Prostate gland (tissue), 2 donors: ENCODE measurements at regions not wholly inside any gene's neighbourhood (a gene's known extent, or its start where the extent isn't known, plus 50 kb on each side); places are given as distances from the start of the nearest gene placed in this dataset.

Experiments
- DNase-seq: peaks from one replicate; pipeline ENCODE4 v3.0.0-alpha.2; 2019; ENCODE audit warnings: low spot score
- H3K27ac ChIP-seq, 2 donors: fragments of 200-600 bp; sonication (generic); 2 replicates each; pipeline ENCODE4 v1.5.1; 2017 to 2019
- H3K27me3 ChIP-seq: fragments of 200-600 bp; sonication (generic); replicated peaks from 2 replicates; pipeline ENCODE4 v1.5.1; 2019; ENCODE audit not compliant: insufficient read depth
- H3K36me3 ChIP-seq, 2 donors: fragments of 200-600 bp; sonication (generic); 1 replicate in 1 of 2; 2 replicates in 1 of 2; pipeline versions ENCODE4 v1.5.1 to v1.8.1; 2017 to 2019
- H3K4me1 ChIP-seq: fragments of 200-600 bp; sonication (generic); replicated peaks from 2 replicates; pipeline ENCODE4 v1.5.1; 2019
- H3K4me3 ChIP-seq, 2 donors: fragments of 200-600 bp; sonication (generic); 2 replicates each; pipeline ENCODE4 v1.5.1; 2017 to 2019
- H3K9me3 ChIP-seq: fragments of 200-600 bp; sonication (generic); 2 replicates; pipeline ENCODE4 v1.5.1; 2017
- POLR2A ChIP-seq: fragments of 450-650 bp; IDR thresholded peaks from one replicate; pipeline ENCODE4 v1.6.1; 2016; ENCODE audit warnings: antibody characterized with exemption, mild to moderate bottlenecking
- POLR2AphosphoS5 ChIP-seq: sonication (generic); formaldehyde crosslinking; IDR thresholded peaks from one replicate; pipeline ENCODE4 v1.6.1; 2017; ENCODE audit warnings: antibody characterized with exemption
- whole genome bisulfite sequencing: methylation state at CpG from one replicate; pipeline ENCODE4 v1.1.5; 2018; 5-methylcytosine and 5-hydroxymethylcytosine counted together
- intact Hi-C: fragments of 100-400 bp; cut with DNase I; formaldehyde crosslinking; loops from one replicate; pipeline ENCODE4 v1.14.2; 2022
- TF ChIP-seq, protein P1 (sequence below), 4 experiments: fragments of 200-600 bp in 2 of 4; fragments of 450-650 bp in 2 of 4; sonication (generic) in 2 of 4; IDR thresholded peaks; 1 replicate in 3 of 4; 2 replicates in 1 of 4; pipeline ENCODE4 v1.5.1; 2016 to 2019; ENCODE audit warnings: antibody characterized with exemption in 4 of 4, mild to moderate bottlenecking in 2 of 4, moderate library complexity in 2 of 4

GRCh38 chr22:34526681-34527080, 539.3 kb upstream of the ISX start:
- no peaks in the 10 kb centered on the region for H3K4me1 ChIP-seq
- no peaks in the 10 kb centered on the region for H3K27me3 ChIP-seq
- DNase-seq: no peak
- TF ChIP-seq POLR2AphosphoS5 (no peak), POLR2A (no peak)
- TF ChIP-seq, protein P1, sequence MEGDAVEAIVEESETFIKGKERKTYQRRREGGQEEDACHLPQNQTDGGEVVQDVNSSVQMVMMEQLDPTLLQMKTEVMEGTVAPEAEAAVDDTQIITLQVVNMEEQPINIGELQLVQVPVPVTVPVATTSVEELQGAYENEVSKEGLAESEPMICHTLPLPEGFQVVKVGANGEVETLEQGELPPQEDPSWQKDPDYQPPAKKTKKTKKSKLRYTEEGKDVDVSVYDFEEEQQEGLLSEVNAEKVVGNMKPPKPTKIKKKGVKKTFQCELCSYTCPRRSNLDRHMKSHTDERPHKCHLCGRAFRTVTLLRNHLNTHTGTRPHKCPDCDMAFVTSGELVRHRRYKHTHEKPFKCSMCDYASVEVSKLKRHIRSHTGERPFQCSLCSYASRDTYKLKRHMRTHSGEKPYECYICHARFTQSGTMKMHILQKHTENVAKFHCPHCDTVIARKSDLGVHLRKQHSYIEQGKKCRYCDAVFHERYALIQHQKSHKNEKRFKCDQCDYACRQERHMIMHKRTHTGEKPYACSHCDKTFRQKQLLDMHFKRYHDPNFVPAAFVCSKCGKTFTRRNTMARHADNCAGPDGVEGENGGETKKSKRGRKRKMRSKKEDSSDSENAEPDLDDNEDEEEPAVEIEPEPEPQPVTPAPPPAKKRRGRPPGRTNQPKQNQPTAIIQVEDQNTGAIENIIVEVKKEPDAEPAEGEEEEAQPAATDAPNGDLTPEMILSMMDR (IDR thresholded peaks at IDR 0.05): no peak
- 87% methylated on average over 2 of the region's 2 CpGs for WGBS
- H3K4me3 ChIP-seq: no peak overlapping the region
- no peak overlapping the region for H3K27ac ChIP-seq
- intact Hi-C loops: no loop called here
- H3K9me3 ChIP-seq: no peaks in the 10 kb centered on the region
- H3K36me3 ChIP-seq: no peaks in the 10 kb centered on the region

DNA sequence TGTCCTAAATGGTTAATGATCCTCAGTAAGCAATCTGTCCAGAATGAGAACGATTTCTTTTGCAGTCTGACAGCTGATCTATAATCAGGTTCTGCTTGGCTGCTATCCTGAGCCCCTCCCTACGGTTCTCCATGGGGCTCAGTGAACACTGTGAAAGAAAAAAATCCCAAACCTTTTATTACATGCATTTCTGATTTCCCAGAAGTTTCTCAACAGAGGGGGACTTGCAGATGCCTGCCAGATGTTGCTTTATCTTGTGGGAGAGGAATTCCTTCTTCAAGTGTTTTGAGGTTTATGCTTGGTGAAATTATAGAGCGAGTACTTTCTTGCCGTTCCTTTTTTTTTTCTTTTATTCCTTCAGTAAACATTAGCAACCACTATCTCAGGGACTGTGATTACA, 531.9 kb upstream of the ISX start:
- WGBS: 10% methylated on average over 4 of the region's 4 CpGs
- no peaks in the 10 kb centered on the region for H3K4me1 ChIP-seq
- H3K36me3 ChIP-seq: no peaks in the 10 kb centered on the region
- H3K27ac ChIP-seq: no peak overlapping the region
- no peak for DNase-seq
- TF ChIP-seq POLR2A (no peak), POLR2AphosphoS5 (no peak)
- TF ChIP-seq, protein P1 (IDR thresholded peaks at IDR 0.05): no peak
- no peaks in the 10 kb centered on the region for H3K27me3 ChIP-seq
- no peaks in the 10 kb centered on the region for H3K9me3 ChIP-seq
- intact Hi-C loops: no loop called here
- no peak overlapping the region for H3K4me3 ChIP-seq

DNA sequence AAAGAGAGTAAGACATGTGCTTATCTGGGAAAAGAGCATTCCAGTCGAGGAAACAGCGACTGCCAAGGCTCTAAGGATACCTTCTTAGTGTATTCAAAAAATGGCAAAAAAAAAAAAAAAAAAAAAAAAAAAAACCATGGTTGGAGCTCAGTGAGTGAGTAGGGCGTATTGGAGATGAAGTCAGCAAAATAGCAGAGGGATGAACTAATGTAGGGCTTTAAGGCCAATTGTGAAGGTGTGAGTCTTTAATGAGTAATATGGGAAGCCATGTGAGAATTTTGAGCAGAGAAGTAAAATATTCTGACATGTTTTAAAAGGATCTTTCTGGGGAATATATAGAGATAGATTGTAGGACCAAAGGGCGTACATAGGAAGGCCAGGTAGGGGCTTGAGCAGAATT, 498.6 kb upstream of the ISX start:
- Histone ChIP-seq H3K4me1 (no peaks in the 10 kb centered on the region), H3K27me3 (no peaks in the 10 kb centered on the region), H3K9me3 (no peaks in the 10 kb centered on the region), H3K36me3 (no peaks in the 10 kb centered on the region), H3K27ac (no peak overlapping the region), H3K4me3 (no peak overlapping the region)
- DNase-seq: no peak
- intact Hi-C loops: no loop called here
- TF ChIP-seq, protein P1 (IDR thresholded peaks at IDR 0.05): no peak
- TF ChIP-seq POLR2AphosphoS5: no peak
- no peak for TF ChIP-seq POLR2A
- 92% methylated on average over 4 of the region's 4 CpGs for WGBS

DNA sequence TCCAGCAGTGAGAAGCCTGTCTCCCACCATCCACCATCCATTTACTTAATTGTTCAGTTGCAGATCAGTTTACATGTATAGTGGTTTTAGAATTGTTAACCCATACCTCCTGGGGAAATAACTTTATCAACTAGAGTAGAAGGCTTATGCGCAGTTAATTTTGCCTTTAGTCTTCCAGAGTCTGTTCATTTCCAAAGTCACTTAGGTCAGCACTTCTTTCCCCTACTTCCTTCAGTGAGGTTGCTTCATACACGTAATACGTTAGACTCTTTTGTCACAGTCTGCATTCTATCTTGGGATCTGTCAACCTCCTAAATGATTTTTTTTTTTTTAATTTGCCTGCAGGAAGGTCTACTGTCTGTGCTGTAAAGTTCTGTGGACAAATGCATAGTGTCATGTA, 495.6 kb upstream of the ISX start:
- Histone ChIP-seq H3K4me1 (no peaks in the 10 kb centered on the region), H3K36me3 (no peaks in the 10 kb centered on the region), H3K27ac (no peak overlapping the region), H3K4me3 (no peak overlapping the region), H3K27me3 (no peaks in the 10 kb centered on the region), H3K9me3 (no peaks in the 10 kb centered on the region)
- WGBS: 68% methylated on average over 3 of the region's 3 CpGs
- TF ChIP-seq, protein P1 (IDR thresholded peaks at IDR 0.05): no peak
- TF ChIP-seq POLR2A: no peak
- TF ChIP-seq POLR2AphosphoS5: no peak
- DNase-seq: no peak
- intact Hi-C loops: no loop called here

- Histone ChIP-seq H3K4me1 (no peaks in the 10 kb centered on the region), H3K27me3 (no peaks in the 10 kb centered on the region), H3K27ac (no peak overlapping the region), H3K9me3 (no peaks in the 10 kb centered on the region), H3K36me3 (no peaks in the 10 kb centered on the region), H3K4me3 (no peak overlapping the region)
- no peak for DNase-seq
- TF ChIP-seq POLR2A (no peak), POLR2AphosphoS5 (no peak)
- TF ChIP-seq, protein P1 (IDR thresholded peaks at IDR 0.05): no peak
- intact Hi-C loops: no loop called here
- 97% methylated on average over 2 of the region's 2 CpGs for WGBS
Measured at GRCh38 chr22:34579519-34579918, 486.4 kb upstream of the ISX start.
